Omental fat pad (tissue), 3 donors: ENCODE measurements at regions not wholly inside any gene's neighbourhood (a gene's known extent, or its start where the extent isn't known, plus 50 kb on each side); places are given as distances from the start of the nearest gene placed in this dataset.

Source experiments
- ATAC-seq: fragments of 150-250 bp; one replicate; pipeline ENCODE4 v1.9.1; 2016; ENCODE audit warnings: mild to moderate bottlenecking, moderate library complexity; ENCODE audit not compliant: low FRiP score
- DNase-seq: peaks from one replicate; pipeline ENCODE4 v3.0.0-alpha.2; 2019; ENCODE audit warnings: low spot score
- TF ChIP-seq, protein P1 (sequence below), 3 donors: fragments of 450-650 bp; IDR thresholded peaks; one replicate each; pipeline ENCODE4 v1.5.1; 2016 to 2017; ENCODE audit warnings: antibody characterized with exemption in 3 of 3, mild to moderate bottlenecking in 3 of 3, moderate library complexity in 2 of 3

GRCh38 chr4:165610679-165611437, 232.1 kb downstream of the CPE start:
- DNase-seq (no peak), ATAC-seq (no peak)
- TF ChIP-seq, protein P1, sequence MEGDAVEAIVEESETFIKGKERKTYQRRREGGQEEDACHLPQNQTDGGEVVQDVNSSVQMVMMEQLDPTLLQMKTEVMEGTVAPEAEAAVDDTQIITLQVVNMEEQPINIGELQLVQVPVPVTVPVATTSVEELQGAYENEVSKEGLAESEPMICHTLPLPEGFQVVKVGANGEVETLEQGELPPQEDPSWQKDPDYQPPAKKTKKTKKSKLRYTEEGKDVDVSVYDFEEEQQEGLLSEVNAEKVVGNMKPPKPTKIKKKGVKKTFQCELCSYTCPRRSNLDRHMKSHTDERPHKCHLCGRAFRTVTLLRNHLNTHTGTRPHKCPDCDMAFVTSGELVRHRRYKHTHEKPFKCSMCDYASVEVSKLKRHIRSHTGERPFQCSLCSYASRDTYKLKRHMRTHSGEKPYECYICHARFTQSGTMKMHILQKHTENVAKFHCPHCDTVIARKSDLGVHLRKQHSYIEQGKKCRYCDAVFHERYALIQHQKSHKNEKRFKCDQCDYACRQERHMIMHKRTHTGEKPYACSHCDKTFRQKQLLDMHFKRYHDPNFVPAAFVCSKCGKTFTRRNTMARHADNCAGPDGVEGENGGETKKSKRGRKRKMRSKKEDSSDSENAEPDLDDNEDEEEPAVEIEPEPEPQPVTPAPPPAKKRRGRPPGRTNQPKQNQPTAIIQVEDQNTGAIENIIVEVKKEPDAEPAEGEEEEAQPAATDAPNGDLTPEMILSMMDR (IDR thresholded peaks at IDR 0.05), result no peak

DNA sequence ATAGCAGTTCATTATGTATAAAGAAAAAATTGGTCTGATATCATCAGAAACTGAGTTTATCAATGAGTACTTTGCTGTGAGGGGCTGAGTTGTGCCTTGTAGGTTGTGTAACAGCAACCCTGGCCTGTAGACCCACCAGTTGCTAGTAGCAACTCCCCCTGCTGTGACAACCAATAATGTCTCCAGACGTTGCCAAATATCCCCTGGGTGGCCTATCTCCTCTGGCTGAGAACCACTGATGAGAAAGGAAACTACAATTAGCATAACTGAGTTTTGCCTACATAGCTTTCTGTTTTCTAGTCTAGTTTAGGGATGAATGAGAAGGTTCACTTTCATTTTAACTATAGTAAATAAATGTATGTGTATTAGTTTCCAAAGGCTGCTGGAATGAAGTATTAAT, 234.1 kb downstream of the CPE start:
- no peak for ATAC-seq
- TF ChIP-seq, protein P1 (IDR thresholded peaks at IDR 0.05), result no peak
- DNase-seq, result no peak

DNA sequence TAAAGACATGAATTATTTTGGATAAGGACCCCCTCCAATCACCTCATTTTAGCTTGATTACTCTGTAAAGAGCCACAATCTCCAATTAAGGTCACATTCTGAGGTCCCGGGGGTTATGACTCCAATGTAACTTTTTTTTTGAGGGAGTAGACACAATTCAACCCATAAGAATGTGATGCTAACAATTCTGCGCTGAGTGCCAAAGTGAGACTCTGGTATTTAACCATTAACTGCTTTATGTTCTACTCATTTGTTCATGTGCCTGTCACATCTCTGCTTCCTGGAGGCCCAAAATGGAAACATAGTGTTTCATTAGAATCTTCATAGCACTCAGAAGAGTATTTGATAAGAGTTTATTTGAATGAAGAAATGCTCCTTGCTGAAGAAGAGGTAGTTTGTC, 234.8 kb downstream of the CPE start:
- DNase-seq, result no peak
- TF ChIP-seq, protein P1 (IDR thresholded peaks at IDR 0.05), result no peak
- ATAC-seq, result no peak

DNA sequence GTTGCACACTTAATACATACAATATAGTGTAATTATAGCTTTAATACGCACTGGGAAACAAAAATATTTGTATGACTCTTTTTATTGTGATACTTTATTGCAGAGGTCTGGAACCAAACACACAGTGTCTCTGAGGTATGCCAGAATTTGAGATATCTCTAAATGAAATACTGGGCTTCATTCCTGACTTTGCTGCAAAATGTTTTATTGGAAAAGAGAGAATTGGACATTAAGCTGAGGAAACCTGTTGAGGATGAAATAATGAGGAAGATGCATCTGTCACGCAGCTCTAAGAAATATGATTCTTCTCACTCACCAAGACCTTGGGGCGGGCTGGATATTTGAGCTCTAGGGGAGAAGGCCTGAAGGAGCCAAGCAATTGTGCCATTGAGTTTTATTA, 242.1 kb downstream of the CPE start:
- DNase-seq, result no peak
- TF ChIP-seq, protein P1 (IDR thresholded peaks at IDR 0.05), result no peak
- no peak for ATAC-seq

DNA sequence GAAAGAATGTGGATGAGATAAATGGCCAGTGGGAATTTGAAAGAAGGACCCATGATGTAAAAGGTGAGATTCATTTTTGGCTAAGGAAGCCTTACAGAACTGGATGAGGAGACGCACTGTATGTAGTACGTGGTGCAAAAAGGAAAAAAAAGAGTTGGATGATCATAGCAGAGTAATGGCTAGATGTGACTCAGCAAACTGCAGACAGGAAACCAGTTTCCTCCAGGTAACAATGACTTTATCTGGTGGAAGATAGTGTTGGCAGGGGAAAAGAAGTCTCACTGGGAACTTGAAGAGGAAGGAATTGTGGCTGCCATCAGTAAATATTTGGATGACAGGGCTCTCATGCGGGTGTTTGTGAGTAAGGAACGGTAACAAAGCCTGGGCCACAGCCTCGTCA, 243.2 kb downstream of the CPE start:
- ATAC-seq (peak; percentile 32), DNase-seq (no peak)
- TF ChIP-seq, protein P1 (IDR thresholded peaks at IDR 0.05), result no peak

- no peak for ATAC-seq
- DNase-seq, result no peak
- TF ChIP-seq, protein P1 (IDR thresholded peaks at IDR 0.05), result no peak
Measured at GRCh38 chr4:165625281-165625680, 246.5 kb downstream of the CPE start.

GRCh38 chr4:165626316-165626715, 246.7 kb upstream of the TLL1 start:
- no peak for DNase-seq
- no peak for ATAC-seq
- TF ChIP-seq, protein P1 (IDR thresholded peaks at IDR 0.05), result no peak
